Caki2 (cell line): ENCODE measurements at regions not wholly inside any gene's neighbourhood (a gene's known extent, or its start where the extent isn't known, plus 50 kb on each side); places are given as distances from the start of the nearest gene placed in this dataset.

Experiments
- DNase-seq: peaks from one replicate; pipeline ENCODE4 v3.0.0-alpha.2; 2015; ENCODE audit warnings: low read depth
- in situ Hi-C: cut with HindIII; loops from 2 replicates; pipeline ENCODE4 v1.10.0; 2016; ENCODE audit warnings: low sequenced_read_pairs, low pct_unique_long_range_greater_than_20kb, mixed read lengths

DNA sequence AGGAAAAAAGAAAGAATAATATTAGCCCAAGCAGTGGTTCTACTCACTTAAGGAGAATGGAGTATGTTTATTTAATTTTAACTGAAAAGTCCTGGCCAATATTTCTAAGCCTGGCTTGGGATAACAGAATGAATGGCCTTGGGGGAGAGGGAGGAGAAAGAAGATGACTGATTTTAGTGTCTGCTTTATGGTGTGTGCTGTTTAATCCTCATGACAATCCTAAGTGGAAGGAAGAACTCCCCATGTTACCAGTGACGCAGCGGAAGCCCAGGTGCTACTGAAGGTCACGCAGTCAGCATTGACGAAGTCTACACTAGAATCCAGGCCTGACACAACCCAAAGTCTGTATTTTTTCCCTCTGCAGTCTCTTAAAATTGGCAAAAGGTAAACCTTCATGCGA is 50.5 kb downstream of the PALM2AKAP2 start:
- in situ Hi-C loops, result no loop called here
- DNase-seq, result no peak

DNA sequence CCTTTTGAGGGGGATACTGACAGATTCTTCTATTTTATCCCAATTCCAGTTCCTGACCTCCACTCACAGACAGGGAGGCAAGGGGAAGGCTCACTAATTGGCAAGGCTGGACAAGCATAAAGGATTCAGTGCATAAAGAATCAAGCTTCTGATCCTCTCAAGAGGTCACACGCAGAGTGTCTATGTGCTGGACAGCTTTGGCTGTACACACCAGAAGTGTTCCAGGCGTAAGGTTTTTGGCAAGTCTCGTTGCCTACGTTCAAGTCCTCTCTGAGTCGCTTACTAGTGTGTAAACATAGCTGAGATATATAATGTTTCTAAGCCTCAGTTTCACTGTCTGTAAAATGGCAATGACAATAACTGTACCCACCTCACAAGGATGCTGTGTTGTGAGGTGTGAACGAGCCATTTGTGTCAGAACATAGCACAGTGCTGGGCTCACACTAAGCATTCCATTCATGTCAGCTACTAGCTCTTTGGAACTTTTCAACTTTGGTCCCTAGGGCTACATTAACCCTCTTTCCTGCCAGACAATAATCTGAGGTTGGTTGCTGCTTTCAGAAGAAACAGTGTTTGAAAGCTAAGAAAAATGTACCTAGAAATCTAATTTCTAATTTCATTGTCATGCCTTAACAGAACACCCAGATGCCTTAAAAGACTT is 52.1 kb downstream of the PALM2AKAP2 start:
- in situ Hi-C loops, result no loop called here
- no peak for DNase-seq

DNA sequence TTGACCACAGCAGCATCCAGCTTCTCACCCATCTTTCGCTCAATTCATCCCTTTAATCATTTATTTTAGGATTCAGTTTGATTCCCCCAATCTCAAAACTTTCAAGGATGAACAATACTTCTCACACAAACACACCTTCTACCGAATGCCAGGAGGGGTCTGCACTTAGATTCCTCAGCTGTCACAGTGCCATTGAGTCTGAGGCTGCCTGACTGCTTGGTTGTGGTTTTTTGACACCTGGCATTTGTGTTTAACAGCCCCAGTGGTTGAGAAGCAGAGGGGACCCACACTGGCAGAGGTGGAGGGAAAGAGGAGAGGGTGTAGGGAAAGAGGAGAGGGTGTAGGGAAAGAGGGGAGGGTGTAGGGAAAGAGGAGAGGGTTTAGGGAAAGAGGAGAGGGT is 54.9 kb downstream of the PALM2AKAP2 start:
- DNase-seq, result no peak
- in situ Hi-C loops, result no loop called here

DNA sequence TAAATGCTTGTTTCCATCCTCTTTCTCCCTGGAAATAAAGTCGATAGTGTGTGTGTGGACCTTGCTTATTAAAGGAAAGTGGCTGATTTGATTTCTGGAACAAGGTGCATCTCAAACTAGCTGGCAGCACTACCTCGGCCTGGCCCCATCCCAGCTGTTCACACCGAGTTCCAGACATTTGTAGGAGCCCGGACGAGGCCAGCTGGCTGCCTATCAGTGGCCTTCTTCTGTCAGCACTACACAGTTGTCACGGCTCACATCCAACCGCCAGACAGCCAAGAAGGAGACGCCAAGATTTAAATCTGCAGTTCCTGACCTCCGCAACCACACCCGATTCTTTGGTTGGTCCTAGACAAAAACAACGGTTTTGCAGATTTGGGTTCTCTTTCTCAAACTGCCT is 63.6 kb downstream of the PALM2AKAP2 start:
- in situ Hi-C loops, result no loop called here
- DNase-seq, result no peak

DNA sequence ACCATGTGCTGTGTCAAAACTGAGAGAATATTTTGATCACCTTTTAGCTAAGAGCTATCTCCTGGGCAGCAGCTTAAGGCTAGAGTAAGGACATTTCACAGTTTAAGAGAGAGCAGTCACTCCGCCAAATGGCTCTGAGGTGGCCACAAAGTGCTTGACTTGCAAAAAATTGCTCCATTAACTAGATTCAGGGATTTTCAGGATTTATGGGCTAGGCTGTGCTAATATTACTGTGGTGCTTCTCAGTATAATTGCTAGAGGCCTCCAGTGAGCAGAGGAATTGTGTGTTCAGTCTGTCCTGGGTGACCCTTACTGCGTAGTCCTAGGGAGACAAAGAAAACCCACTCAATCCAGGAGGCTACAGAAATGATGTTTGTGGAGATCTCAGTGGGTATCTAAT is 65.2 kb downstream of the PALM2AKAP2 start:
- no peak for DNase-seq
- in situ Hi-C loops, result no loop called here

DNA sequence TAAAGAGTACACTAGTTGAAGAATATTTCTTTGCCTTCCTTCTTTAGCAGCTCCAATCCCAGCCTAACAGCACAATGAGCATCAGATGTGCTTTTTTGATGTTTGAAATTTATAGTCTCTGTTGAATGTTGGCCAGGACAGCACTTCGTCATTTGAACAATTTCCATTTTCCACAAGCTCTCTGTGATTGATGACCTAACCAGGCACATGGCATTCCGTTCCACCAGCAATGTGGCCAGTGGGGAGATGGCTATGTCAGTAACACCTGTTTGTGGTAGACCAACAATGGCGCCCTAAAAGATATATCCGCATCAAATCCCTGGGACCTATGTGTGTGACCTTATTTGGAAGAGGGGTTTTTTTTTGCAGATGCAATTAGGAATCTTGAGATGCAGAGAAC is 66.8 kb downstream of the PALM2AKAP2 start:
- DNase-seq, result no peak
- in situ Hi-C loops, result no loop called here

DNA sequence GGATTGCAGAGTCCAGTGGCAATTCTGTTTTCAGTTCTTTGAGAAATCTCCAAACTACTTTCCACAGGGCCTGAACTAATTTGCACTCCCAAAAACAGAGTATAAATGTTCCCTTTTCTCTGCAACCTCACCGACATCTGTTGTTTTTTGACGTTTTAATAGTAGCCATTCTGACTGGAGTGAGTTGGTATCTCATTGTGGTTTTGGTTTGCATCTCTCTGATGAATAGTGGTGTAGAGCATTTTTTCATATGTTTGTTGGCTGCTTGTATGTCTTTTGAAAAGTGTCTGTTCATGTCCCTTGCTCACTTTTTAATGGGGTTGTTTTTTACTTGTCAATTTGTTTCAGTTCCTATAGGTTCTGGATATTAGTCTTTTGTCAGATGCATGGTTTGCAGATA is 72.6 kb downstream of the PALM2AKAP2 start:
- in situ Hi-C loops, result no loop called here
- no peak for DNase-seq

DNA sequence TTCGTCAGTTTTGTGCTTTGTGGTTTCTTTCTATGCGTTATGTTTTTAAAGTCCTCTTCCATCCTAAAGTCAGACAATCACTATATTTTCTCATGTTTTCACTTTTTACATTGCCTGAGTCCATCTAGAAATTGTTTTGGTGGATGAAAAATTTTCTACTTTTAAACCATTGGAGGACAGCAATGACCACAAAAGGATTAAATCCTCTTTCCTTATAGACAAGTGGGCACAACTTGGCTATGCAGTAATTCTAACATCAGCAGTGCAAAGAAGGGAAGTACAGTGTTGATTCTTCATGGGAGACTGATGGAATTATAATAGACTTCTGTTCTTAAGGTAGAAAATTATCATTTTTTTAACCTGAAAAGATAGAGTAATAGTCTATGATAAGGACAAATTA is 75.5 kb downstream of the PALM2AKAP2 start:
- in situ Hi-C loops, result no loop called here
- no peak for DNase-seq

DNA sequence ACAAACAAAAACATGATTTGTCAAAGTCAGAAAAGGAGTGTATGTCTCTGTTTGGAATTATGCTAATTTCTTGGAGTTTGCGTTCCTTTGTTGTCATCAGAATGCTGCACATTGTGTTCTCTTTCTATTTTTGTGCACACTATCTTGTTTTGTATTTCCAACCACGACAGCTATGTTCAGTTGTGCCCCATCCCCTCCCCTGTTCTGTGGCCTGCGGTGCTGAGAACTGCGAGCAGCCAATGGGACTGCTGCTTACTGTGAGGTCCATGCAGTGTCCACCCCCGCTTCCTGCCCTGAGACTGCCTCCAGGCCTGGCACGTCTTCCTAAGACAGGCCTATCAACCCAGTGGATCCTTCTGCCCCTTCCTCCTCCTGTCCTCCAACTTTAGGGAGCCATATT is 76.8 kb downstream of the PALM2AKAP2 start:
- in situ Hi-C loops, result no loop called here
- no peak for DNase-seq

DNA sequence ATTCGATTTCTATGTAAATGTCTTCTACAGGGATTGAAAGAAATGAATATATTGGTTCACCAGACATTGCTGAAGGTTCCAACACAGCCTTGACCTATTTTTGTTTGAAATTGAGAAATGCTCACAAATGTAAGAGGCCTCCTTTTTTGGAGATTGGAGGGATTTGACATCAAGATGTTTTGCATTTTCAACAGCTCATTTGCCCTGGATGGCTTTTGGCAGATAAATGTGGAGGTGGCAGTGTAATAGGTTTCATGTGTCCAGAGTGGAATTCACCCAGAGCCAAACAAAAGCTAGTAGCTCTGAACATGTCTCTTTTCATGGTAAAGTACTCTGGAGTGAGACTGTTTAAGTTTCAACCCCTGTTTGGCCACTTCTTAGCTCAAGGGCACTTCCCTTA is 77.3 kb downstream of the PALM2AKAP2 start:
- no peak for DNase-seq
- in situ Hi-C loops, result no loop called here

DNA sequence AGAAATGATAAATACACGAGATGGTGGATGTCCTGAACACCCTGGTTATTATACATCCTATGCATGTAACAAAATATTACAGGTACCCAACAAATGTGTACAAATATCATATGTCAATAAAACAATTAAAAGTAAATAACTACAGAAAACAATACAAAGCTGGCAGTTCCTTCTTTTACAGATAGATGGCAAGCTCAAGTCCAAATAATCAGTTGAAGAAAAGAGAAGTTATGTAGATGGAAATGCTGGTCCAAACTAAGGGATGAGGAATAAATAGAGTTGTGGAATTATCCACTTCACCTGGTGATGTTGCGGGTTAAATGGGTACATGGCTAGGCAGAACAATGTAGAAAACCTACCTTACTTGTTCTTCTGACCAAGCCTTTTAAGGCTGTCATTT is 79.4 kb downstream of the PALM2AKAP2 start:
- DNase-seq, result no peak
- in situ Hi-C loops, result no loop called here

DNA sequence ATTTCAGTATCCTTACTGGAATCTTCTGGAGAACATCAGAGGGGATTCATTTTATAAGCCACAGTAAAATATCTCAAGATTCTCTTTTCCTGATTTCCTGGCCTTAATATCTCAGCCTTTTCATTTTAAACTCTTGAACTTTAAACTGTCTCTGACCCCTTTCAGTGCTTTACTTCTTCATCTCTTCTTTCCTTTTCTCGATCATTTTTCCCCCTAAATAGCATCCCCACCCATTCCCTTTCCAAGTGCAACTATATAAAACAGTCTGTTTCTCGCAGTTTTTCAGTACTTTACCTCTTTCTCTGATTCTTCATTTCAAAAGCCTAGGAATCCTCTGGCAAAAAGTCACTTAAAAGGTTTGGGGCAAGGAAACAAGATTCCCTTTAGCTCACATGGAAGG is 80.5 kb downstream of the PALM2AKAP2 start:
- in situ Hi-C loops, result no loop called here
- no peak for DNase-seq

DNA sequence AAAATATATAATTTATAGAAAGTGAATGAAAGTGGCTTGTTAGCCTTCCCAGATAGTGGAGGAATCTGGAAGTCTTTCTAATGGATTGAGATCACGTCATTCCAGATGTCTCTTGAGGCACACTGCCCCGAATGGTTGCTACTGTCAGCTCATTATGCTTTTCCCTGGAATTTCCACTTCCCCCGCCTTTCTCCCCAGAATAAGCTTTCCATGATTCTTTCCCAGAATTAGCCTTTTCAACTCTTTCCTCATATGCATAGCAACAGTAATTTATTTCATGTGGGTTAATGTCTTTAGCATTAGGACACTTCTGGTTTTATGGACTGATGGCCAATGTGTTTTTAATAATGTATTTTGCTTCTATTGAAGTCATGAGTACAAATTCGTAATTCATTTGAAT is 81.5 kb downstream of the PALM2AKAP2 start:
- no peak for DNase-seq
- in situ Hi-C loops, result no loop called here

DNA sequence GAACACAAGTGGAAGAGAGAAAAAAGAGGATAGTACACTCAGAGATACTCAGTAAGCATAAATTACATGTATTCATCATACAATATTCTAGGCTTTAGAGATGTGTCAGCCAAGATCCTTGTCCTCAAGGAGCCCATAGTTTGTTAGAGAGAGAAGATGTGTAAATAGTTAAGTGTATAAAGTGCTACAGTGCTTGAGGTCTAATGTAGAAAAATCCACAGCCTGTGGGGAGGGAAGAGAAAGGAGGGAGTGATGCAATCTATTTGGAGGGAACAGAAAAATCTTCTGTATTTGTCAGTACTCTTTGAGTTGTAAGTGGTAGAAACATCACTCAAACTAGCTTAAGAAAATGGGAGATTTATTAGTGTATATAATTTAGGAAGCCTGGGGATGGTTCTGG is 81.9 kb downstream of the PALM2AKAP2 start:
- no peak for DNase-seq
- in situ Hi-C loops, result no loop called here

DNA sequence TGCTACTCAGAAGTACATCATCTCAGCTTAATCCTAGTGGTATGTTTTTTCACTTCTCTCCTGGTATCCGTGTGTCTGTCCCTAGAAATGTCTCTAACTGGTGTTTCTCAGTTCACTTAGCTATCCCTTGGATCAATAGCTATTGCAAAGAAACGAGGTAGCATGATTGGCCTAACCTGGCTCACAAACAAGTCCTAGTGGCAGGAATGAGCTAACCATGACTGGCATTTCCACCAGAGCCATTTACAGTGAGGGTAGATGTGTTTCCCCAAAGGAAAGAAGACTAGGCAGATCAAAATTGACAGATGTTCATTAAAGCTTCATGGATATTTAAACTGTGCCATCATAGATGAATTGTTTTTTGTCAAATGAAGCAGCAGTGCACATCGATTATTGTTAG is 82.5 kb downstream of the PALM2AKAP2 start:
- in situ Hi-C loops, result no loop called here
- DNase-seq, result no peak

DNA sequence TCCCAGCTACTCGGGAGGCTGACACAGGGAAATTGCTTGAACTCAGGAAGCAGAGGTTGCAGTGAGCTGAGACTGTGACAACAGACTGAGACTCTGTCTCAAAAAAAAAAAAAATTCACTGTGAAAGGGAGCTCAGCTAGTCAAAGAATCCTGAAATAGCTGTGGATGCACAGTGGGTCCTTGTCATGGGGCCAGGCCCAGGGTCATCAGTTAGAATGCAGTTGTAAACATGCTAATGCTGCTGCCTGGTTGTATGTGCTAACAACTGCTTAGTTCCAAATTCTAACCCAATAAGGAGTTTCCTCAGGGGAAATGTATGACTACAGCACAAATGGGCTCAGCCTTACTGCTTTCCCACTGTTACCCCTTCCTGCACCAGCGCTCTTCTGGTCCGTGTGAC is 84.0 kb downstream of the PALM2AKAP2 start:
- in situ Hi-C loops, result no loop called here
- no peak for DNase-seq

DNA sequence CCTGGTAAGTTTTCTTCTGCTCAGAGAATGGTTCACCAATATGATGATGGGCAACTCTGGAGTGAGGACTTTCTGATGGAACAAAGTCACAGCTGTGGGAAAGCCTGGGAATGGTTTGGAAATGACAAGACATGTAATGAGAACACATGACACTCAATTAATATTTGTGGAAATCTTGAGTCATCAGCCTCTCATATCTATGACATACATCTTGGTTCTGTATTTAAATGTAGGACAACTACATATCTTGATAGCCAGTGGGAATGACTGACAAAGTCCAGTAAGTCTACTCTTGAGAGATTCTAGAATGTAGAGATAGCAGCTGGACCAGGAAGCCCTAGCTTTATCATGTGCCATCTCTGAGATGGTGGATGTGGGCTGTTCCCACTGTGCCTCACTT is 85.5 kb downstream of the PALM2AKAP2 start:
- no peak for DNase-seq
- in situ Hi-C loops, result no loop called here

DNA sequence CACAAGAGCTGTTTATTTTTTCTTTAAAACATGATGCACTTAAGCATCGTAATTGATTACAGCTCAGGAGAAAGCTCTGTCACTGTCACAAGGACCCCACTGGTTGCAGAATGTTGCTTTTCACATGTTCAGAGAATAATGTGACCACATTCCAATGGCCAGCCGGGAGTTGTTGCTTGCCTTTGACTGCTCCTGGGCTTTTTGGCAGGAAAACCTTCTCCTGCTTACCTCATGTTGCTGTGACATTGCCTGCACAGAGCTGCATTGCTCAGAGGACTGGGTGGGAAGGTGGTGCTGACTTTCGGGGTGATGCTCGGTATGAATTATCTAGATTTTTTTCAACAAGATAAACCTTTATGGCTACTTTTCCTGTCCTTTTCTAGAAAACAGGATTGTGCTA is 88.2 kb downstream of the PALM2AKAP2 start:
- in situ Hi-C loops, result no loop called here

DNA sequence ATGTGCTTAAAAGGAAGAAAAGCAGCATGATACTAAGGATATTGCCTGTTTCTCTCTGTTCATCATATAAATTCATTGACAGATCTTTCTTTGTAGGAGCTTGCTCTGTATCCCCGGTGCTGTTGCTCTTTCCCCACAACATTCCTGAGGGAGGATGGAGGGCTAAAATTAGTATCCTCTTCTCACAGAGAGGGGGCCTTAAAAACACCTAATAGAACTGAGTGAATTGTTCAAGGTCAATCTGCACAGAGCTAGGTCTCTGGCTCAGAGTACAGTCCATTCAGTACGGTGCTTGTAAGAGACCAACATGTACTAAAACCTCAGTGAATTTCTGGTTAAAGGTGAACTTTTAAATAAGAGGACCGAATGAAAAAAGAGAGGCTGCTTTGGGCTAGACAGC is 88.7 kb downstream of the PALM2AKAP2 start:
- in situ Hi-C loops, result no loop called here
- DNase-seq, result no peak

More for the DNA sequence above, 88.2 kb downstream of the PALM2AKAP2 start:
- DNase-seq, result no peak

DNA sequence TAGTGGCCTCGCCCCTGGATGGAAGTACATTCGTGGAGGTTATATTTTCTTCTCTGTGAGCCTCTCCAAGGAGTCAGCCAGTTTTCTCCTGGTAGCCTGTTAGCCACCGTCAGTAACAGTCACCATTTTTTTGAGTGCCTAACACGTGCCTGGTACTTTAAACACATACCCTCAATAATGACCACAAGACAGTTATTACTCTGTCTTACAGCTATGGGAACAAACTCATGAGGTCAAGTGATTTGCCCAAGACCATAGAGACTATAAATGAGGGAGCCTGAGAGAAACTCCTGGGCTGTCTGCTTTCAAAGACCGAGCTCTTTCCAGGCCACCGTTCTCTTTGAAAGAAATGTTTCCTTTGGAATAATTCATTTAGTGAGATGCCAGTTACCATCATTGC is 90.4 kb downstream of the PALM2AKAP2 start:
- in situ Hi-C loops, result no loop called here
- no peak for DNase-seq

DNA sequence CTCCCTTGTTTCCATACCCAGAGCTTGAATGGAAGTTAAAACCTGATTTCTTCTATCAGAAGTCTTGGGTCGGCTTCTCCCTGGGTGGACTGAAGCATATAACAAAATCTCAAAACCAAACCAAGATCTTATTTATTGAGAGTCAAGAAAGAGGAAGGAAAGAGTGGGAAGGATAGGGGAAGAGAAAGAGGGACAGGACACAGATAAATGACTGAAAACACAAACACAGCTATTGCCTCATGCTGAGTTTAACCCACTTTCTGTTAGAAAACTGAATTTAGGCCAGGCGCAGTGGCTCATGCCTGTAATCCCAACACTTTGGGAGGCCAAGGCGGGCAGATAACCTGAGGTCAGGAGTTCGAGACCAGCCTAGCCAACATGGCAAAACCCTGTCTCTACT is 92.9 kb downstream of the PALM2AKAP2 start:
- no peak for DNase-seq
- in situ Hi-C loops, result no loop called here
